A673 (cell line): ENCODE measurements at regions not wholly inside any gene's neighbourhood (a gene's known extent, or its start where the extent isn't known, plus 50 kb on each side); places are given as distances from the start of the nearest gene placed in this dataset.

Source experiments
- BruUV-seq: library from RNA; stranded (reverse); fragments of 400-500 nt; replicated peaks from 2 replicates; lab custom pipeline; 2021; lab: Mats Ljungman, UMichigan
- CTCF ChIA-PET: fragments of 300-600 bp; sonication (Branson Sonifier 250); formaldehyde crosslinking; loops from one replicate; lab custom pipeline; 2022; ENCODE audit warnings: antibody characterized with exemption; lab: Charles Lee
- POLR2A ChIA-PET: fragments of 300-600 bp; sonication (Branson Sonifier 250); formaldehyde crosslinking; loops from one replicate; lab custom pipeline; 2022; ENCODE audit warnings: antibody characterized with exemption; ENCODE audit not compliant: low non-redundant PET; lab: Charles Lee
- DNase-seq: peaks from one replicate; pipeline ENCODE4 v3.0.0-alpha.2; 2015; ENCODE audit warnings: low spot score
- H3K27ac ChIP-seq: fragments of 200-600 bp; sonication (generic); 2 replicates; pipeline ENCODE4 v1.5.1; 2016; ENCODE audit warnings: mixed run types, low read depth, mild to moderate bottlenecking, mixed read lengths, antibody characterized with exemption, low read length; ENCODE audit not compliant: poor library complexity, severe bottlenecking
- H3K27me3 ChIP-seq: fragments of 200-600 bp; sonication (generic); replicated peaks from 2 replicates; pipeline ENCODE4 v1.6.1; 2017; ENCODE audit warnings: mixed run types, low read depth, mild to moderate bottlenecking, mixed read lengths, antibody characterized with exemption, low read length; ENCODE audit not compliant: insufficient read depth, poor library complexity
- H3K36me3 ChIP-seq: fragments of 200-600 bp; sonication (generic); 2 replicates; pipeline ENCODE4 v1.6.1; 2016; ENCODE audit warnings: mixed run types, mild to moderate bottlenecking, mixed read lengths, antibody characterized with exemption, low read length; ENCODE audit not compliant: insufficient read depth, poor library complexity, severe bottlenecking
- H3K4me1 ChIP-seq: fragments of 200-600 bp; sonication (generic); 2 replicates; pipeline ENCODE4 v1.6.1; 2017; ENCODE audit warnings: mixed run types, mild to moderate bottlenecking, mixed read lengths, antibody characterized with exemption, low read length; ENCODE audit not compliant: insufficient read depth, poor library complexity, severe bottlenecking
- H3K4me3 ChIP-seq: fragments of 200-600 bp; sonication (generic); 2 replicates; pipeline ENCODE4 v1.5.1; 2016; ENCODE audit warnings: low read depth, mixed run types, mild to moderate bottlenecking, mixed read lengths, low read length; ENCODE audit not compliant: poor library complexity, severe bottlenecking
- H3K9me3 ChIP-seq: fragments of 200-600 bp; sonication (generic); 2 replicates; pipeline ENCODE4 v1.6.1; 2016; ENCODE audit warnings: mixed run types, low read depth, mild to moderate bottlenecking, mixed read lengths, antibody characterized with exemption, low read length; ENCODE audit not compliant: poor library complexity, severe bottlenecking
- CTCF ChIP-seq: fragments of 300-800, 200-600 bp; sonication (generic); conservative IDR thresholded peaks from 2 replicates; pipeline ENCODE4 v1.5.1; 2017; ENCODE audit warnings: low read depth, mild to moderate bottlenecking, antibody characterized with exemption, low read length, moderate library complexity, mixed read lengths
- EZH2 ChIP-seq: fragments of 200-600 bp; sonication (generic); IDR thresholded peaks from 2 replicates; pipeline ENCODE4 v1.6.1; 2017; ENCODE audit warnings: borderline replicate concordance, low read depth, mild to moderate bottlenecking, mixed read lengths, antibody characterized with exemption, low read length; ENCODE audit not compliant: poor library complexity, severe bottlenecking
- intact Hi-C: fragments of 100-400 bp; cut with micrococcal nuclease; formaldehyde crosslinking; loops from one replicate; pipeline ENCODE4 v1.10.0; 2022; ENCODE audit not compliant: unreplicated experiment

DNA sequence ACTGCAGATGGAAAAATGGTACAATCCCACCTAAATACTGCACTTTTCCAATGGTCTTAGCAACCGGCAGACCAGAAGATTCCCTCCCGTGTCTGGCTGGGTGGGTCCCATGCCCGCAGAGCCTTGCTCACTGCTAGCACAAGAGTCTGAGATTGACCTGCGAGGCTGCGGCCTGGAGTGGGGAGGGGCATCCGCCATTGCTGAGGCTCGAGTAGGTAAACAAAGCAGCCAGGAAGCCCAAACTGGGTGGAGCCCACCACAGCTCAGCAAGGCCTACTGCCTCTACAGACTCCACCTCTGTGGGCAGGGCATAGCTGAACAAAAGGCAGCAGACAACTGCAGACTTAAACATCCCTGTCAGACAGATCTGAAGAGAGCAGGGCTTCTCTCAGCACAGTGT is 221.6 kb upstream of the CTNND2 start:
- no peak overlapping the region for H3K4me3 ChIP-seq
- ChIA-PET POLR2A (no interaction called here), CTCF (no interaction called here)
- H3K9me3 ChIP-seq = peaks cover 4% of the 10 kb centered on the region
- H3K4me1 ChIP-seq = no peaks in the 10 kb centered on the region
- no peaks in the 10 kb centered on the region for H3K36me3 ChIP-seq
- no peak overlapping the region for H3K27ac ChIP-seq
- DNase-seq = no peak
- TF ChIP-seq CTCF (no peak), EZH2 (no peak)
- BruUV-seq = no TSS peak
- intact Hi-C loops = no loop called here
- no peaks in the 10 kb centered on the region for H3K27me3 ChIP-seq

GRCh38 chr5:12119657-12120056 is 215.4 kb upstream of the CTNND2 start:
- no peak for DNase-seq
- no peaks in the 10 kb centered on the region for H3K4me1 ChIP-seq
- BruUV-seq = no TSS peak
- H3K27ac ChIP-seq = no peak overlapping the region
- no peaks in the 10 kb centered on the region for H3K27me3 ChIP-seq
- CTCF ChIA-PET = no interaction called here
- TF ChIP-seq CTCF (no peak), EZH2 (no peak)
- no peak overlapping the region for H3K4me3 ChIP-seq
- no peaks in the 10 kb centered on the region for H3K36me3 ChIP-seq
- POLR2A ChIA-PET = no interaction called here
- peaks cover 23% of the 10 kb centered on the region for H3K9me3 ChIP-seq
- intact Hi-C loops = no loop called here

DNA sequence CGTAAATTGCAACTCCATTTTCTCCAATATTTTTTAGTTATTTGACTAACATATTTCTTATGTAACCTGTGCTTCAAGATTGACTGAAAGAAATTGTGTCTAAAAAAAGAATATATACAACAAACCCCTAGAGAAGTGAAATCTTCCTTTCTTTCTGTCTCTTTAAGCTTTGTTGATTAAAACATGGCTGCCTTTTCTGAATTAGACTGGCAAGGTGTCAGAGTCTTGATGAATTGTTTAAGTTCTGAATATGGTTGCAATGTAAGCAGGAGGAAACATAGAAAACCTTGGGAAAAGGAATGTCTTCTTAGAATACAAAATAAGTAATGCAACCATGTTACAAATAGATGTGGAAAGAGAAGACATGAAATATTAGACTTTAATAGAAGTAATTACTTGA is 209.8 kb upstream of the CTNND2 start:
- H3K27me3 ChIP-seq = no peaks in the 10 kb centered on the region
- H3K4me3 ChIP-seq = no peak overlapping the region
- POLR2A ChIA-PET = no interaction called here
- H3K9me3 ChIP-seq = peaks cover 24% of the 10 kb centered on the region
- CTCF ChIA-PET = no interaction called here
- no TSS peak for BruUV-seq
- no peaks in the 10 kb centered on the region for H3K4me1 ChIP-seq
- no peaks in the 10 kb centered on the region for H3K36me3 ChIP-seq
- intact Hi-C loops = no loop called here
- DNase-seq = no peak
- H3K27ac ChIP-seq = no peak overlapping the region
- TF ChIP-seq CTCF (no peak), EZH2 (no peak)
